ENCODE measurements at regions not wholly inside any gene's neighbourhood (a gene's known extent, or its start where the extent isn't known, plus 50 kb on each side); places are given as distances from the start of the nearest gene placed in this dataset.

GRCh38 chr16:54363766-54364165 is 77.2 kb upstream of the IRX3 start:
- no peaks in the 10 kb centered on the region for H3K4me1 ChIP-seq (ENCODE audit: control insufficient read depth in 3 of 3, insufficient read depth in 3 of 3, low read length in 3 of 3)
- no peak overlapping the region for H3K27ac ChIP-seq (ENCODE audit: low read depth, low read length)
- no peaks in the 10 kb centered on the region for H3K9me3 ChIP-seq (ENCODE audit: control insufficient read depth in 3 of 3, low read length in 3 of 3)
- no peak overlapping the region for H3K9ac ChIP-seq (ENCODE audit: low read depth in 1 of 3, low read length in 3 of 3)
- no peak overlapping the region for H3K4me3 ChIP-seq (ENCODE audit: low read length in 3 of 3)
- H3K36me3 ChIP-seq (ENCODE audit: control insufficient read depth in 3 of 3, insufficient read depth in 3 of 3, low read length in 3 of 3): no peaks in the 10 kb centered on the region
- peaks cover 0 to 12% (median 5%) of the 10 kb centered on the region in 3 donors for H3K27me3 ChIP-seq (ENCODE audit: control insufficient read depth in 3 of 3, insufficient read depth in 3 of 3, low read length in 3 of 3)

GRCh38 chr16:54362591-54363206 is 76.1 kb upstream of the IRX3 start:
- Histone ChIP-seq H3K9ac (ENCODE audit: low read depth in 1 of 3, low read length in 3 of 3) (no peak overlapping the region), H3K4me1 (ENCODE audit: control insufficient read depth in 3 of 3, insufficient read depth in 3 of 3, low read length in 3 of 3) (no peaks in the 10 kb centered on the region), H3K27ac (ENCODE audit: low read depth, low read length) (no peak overlapping the region), H3K36me3 (ENCODE audit: control insufficient read depth in 3 of 3, insufficient read depth in 3 of 3, low read length in 3 of 3) (no peaks in the 10 kb centered on the region), H3K9me3 (ENCODE audit: control insufficient read depth in 3 of 3, low read length in 3 of 3) (no peaks in the 10 kb centered on the region), H3K4me3 (ENCODE audit: low read length in 3 of 3) (no peak overlapping the region), H3K27me3 (ENCODE audit: control insufficient read depth in 3 of 3, insufficient read depth in 3 of 3, low read length in 3 of 3) (peaks cover 0 to 18% (median 8%) of the 10 kb centered on the region in 3 donors)

GRCh38 chr16:54361246-54361645 is 74.7 kb upstream of the IRX3 start:
- Histone ChIP-seq H3K9me3 (ENCODE audit: control insufficient read depth in 3 of 3, low read length in 3 of 3) (no peaks in the 10 kb centered on the region), H3K27ac (ENCODE audit: low read depth, low read length) (no peak overlapping the region), H3K27me3 (ENCODE audit: control insufficient read depth in 3 of 3, insufficient read depth in 3 of 3, low read length in 3 of 3) (peaks cover 0 to 20% (median 10%) of the 10 kb centered on the region in 3 donors), H3K9ac (ENCODE audit: low read depth in 1 of 3, low read length in 3 of 3) (no peak overlapping the region), H3K4me1 (ENCODE audit: control insufficient read depth in 3 of 3, insufficient read depth in 3 of 3, low read length in 3 of 3) (no peaks in the 10 kb centered on the region), H3K4me3 (ENCODE audit: low read length in 3 of 3) (no peak overlapping the region), H3K36me3 (ENCODE audit: control insufficient read depth in 3 of 3, insufficient read depth in 3 of 3, low read length in 3 of 3) (no peaks in the 10 kb centered on the region)

- Histone ChIP-seq H3K27ac (ENCODE audit: low read depth, low read length) (no peak overlapping the region), H3K4me3 (ENCODE audit: low read length in 3 of 3) (no peak overlapping the region), H3K9me3 (ENCODE audit: control insufficient read depth in 3 of 3, low read length in 3 of 3) (no peaks in the 10 kb centered on the region), H3K36me3 (ENCODE audit: control insufficient read depth in 3 of 3, insufficient read depth in 3 of 3, low read length in 3 of 3) (no peaks in the 10 kb centered on the region), H3K9ac (ENCODE audit: low read depth in 1 of 3, low read length in 3 of 3) (no peak overlapping the region), H3K4me1 (ENCODE audit: control insufficient read depth in 3 of 3, insufficient read depth in 3 of 3, low read length in 3 of 3) (no peaks in the 10 kb centered on the region), H3K27me3 (ENCODE audit: control insufficient read depth in 3 of 3, insufficient read depth in 3 of 3, low read length in 3 of 3) (peaks cover 0 to 20% (median 12%) of the 10 kb centered on the region in 3 donors)
Measured at GRCh38 chr16:54360681-54361080, 74.1 kb upstream of the IRX3 start.

- Histone ChIP-seq H3K27me3 (ENCODE audit: control insufficient read depth in 3 of 3, insufficient read depth in 3 of 3, low read length in 3 of 3) (peaks cover 0 to 20% (median 12%) of the 10 kb centered on the region in 3 donors), H3K9me3 (ENCODE audit: control insufficient read depth in 3 of 3, low read length in 3 of 3) (peaks cover 0 to 2% (median 0%) of the 10 kb centered on the region in 3 donors), H3K27ac (ENCODE audit: low read depth, low read length) (no peak overlapping the region), H3K9ac (ENCODE audit: low read depth in 1 of 3, low read length in 3 of 3) (no peak overlapping the region), H3K36me3 (ENCODE audit: control insufficient read depth in 3 of 3, insufficient read depth in 3 of 3, low read length in 3 of 3) (no peaks in the 10 kb centered on the region), H3K4me3 (ENCODE audit: low read length in 3 of 3) (no peak overlapping the region), H3K4me1 (ENCODE audit: control insufficient read depth in 3 of 3, insufficient read depth in 3 of 3, low read length in 3 of 3) (no peaks in the 10 kb centered on the region)
Measured at GRCh38 chr16:54359555-54359954, 73.0 kb upstream of the IRX3 start.

- no peaks in the 10 kb centered on the region for H3K36me3 ChIP-seq (ENCODE audit: control insufficient read depth in 3 of 3, insufficient read depth in 3 of 3, low read length in 3 of 3)
- no peak overlapping the region for H3K27ac ChIP-seq (ENCODE audit: low read depth, low read length)
- H3K4me1 ChIP-seq (ENCODE audit: control insufficient read depth in 3 of 3, insufficient read depth in 3 of 3, low read length in 3 of 3): no peaks in the 10 kb centered on the region
- peaks cover 0 to 2% (median 0%) of the 10 kb centered on the region in 3 donors for H3K9me3 ChIP-seq (ENCODE audit: control insufficient read depth in 3 of 3, low read length in 3 of 3)
- H3K27me3 ChIP-seq (ENCODE audit: control insufficient read depth in 3 of 3, insufficient read depth in 3 of 3, low read length in 3 of 3): peaks cover 0 to 20% (median 12%) of the 10 kb centered on the region in 3 donors
- H3K9ac ChIP-seq (ENCODE audit: low read depth in 1 of 3, low read length in 3 of 3): no peak overlapping the region
- H3K4me3 ChIP-seq (ENCODE audit: low read length in 3 of 3): no peak overlapping the region
Measured at GRCh38 chr16:54359081-54359480, 72.5 kb upstream of the IRX3 start.

GRCh38 chr16:54356391-54356790 is 69.8 kb upstream of the IRX3 start:
- H3K36me3 ChIP-seq (ENCODE audit: control insufficient read depth in 3 of 3, insufficient read depth in 3 of 3, low read length in 3 of 3): no peaks in the 10 kb centered on the region
- H3K9me3 ChIP-seq (ENCODE audit: control insufficient read depth in 3 of 3, low read length in 3 of 3): peaks cover 0 to 2% (median 0%) of the 10 kb centered on the region in 3 donors
- H3K9ac ChIP-seq (ENCODE audit: low read depth in 1 of 3, low read length in 3 of 3): no peak overlapping the region
- H3K27me3 ChIP-seq (ENCODE audit: control insufficient read depth in 3 of 3, insufficient read depth in 3 of 3, low read length in 3 of 3): peaks cover 0 to 10% (median 10%) of the 10 kb centered on the region in 3 donors
- H3K27ac ChIP-seq (ENCODE audit: low read depth, low read length): no peak overlapping the region
- no peaks in the 10 kb centered on the region for H3K4me1 ChIP-seq (ENCODE audit: control insufficient read depth in 3 of 3, insufficient read depth in 3 of 3, low read length in 3 of 3)
- no peak overlapping the region for H3K4me3 ChIP-seq (ENCODE audit: low read length in 3 of 3)

- Histone ChIP-seq H3K9me3 (ENCODE audit: control insufficient read depth in 3 of 3, low read length in 3 of 3) (peaks cover 0 to 5% (median 0%) of the 10 kb centered on the region in 3 donors), H3K27me3 (ENCODE audit: control insufficient read depth in 3 of 3, insufficient read depth in 3 of 3, low read length in 3 of 3) (peaks cover 0 to 10% (median 9%) of the 10 kb centered on the region in 3 donors), H3K9ac (ENCODE audit: low read depth in 1 of 3, low read length in 3 of 3) (no peak overlapping the region), H3K36me3 (ENCODE audit: control insufficient read depth in 3 of 3, insufficient read depth in 3 of 3, low read length in 3 of 3) (no peaks in the 10 kb centered on the region), H3K4me3 (ENCODE audit: low read length in 3 of 3) (no peak overlapping the region), H3K27ac (ENCODE audit: low read depth, low read length) (no peak overlapping the region), H3K4me1 (ENCODE audit: control insufficient read depth in 3 of 3, insufficient read depth in 3 of 3, low read length in 3 of 3) (no peaks in the 10 kb centered on the region)
Measured at GRCh38 chr16:54355251-54355650, 68.7 kb upstream of the IRX3 start.

- Histone ChIP-seq H3K27me3 (ENCODE audit: control insufficient read depth in 3 of 3, insufficient read depth in 3 of 3, low read length in 3 of 3) (peaks cover 0 to 7% (median 5%) of the 10 kb centered on the region in 3 donors), H3K9me3 (ENCODE audit: control insufficient read depth in 3 of 3, low read length in 3 of 3) (peaks cover 0 to 5% (median 0%) of the 10 kb centered on the region in 3 donors), H3K4me1 (ENCODE audit: control insufficient read depth in 3 of 3, insufficient read depth in 3 of 3, low read length in 3 of 3) (no peaks in the 10 kb centered on the region), H3K36me3 (ENCODE audit: control insufficient read depth in 3 of 3, insufficient read depth in 3 of 3, low read length in 3 of 3) (no peaks in the 10 kb centered on the region), H3K4me3 (ENCODE audit: low read length in 3 of 3) (no peak overlapping the region), H3K27ac (ENCODE audit: low read depth, low read length) (no peak overlapping the region), H3K9ac (ENCODE audit: low read depth in 1 of 3, low read length in 3 of 3) (no peak overlapping the region)
Measured at GRCh38 chr16:54353097-54353496, 66.5 kb upstream of the IRX3 start.

- H3K9me3 ChIP-seq (ENCODE audit: control insufficient read depth in 3 of 3, low read length in 3 of 3): peaks cover 0 to 5% (median 0%) of the 10 kb centered on the region in 3 donors
Measured at GRCh38 chr16:54351171-54351570, 64.6 kb upstream of the IRX3 start.

More at GRCh38 chr16:54351171-54351570, 64.6 kb upstream of the IRX3 start:
- H3K4me3 ChIP-seq (ENCODE audit: low read length in 3 of 3): no peak overlapping the region
- peaks cover 0 to 3% (median 0%) of the 10 kb centered on the region in 3 donors for H3K27me3 ChIP-seq (ENCODE audit: control insufficient read depth in 3 of 3, insufficient read depth in 3 of 3, low read length in 3 of 3)
- H3K27ac ChIP-seq (ENCODE audit: low read depth, low read length): no peak overlapping the region
- no peaks in the 10 kb centered on the region for H3K4me1 ChIP-seq (ENCODE audit: control insufficient read depth in 3 of 3, insufficient read depth in 3 of 3, low read length in 3 of 3)
- no peak overlapping the region for H3K9ac ChIP-seq (ENCODE audit: low read depth in 1 of 3, low read length in 3 of 3)
- H3K36me3 ChIP-seq (ENCODE audit: control insufficient read depth in 3 of 3, insufficient read depth in 3 of 3, low read length in 3 of 3): no peaks in the 10 kb centered on the region
